ENCODE measurements at regions not wholly inside any gene's neighbourhood (a gene's known extent, or its start where the extent isn't known, plus 50 kb on each side); places are given as distances from the start of the nearest gene placed in this dataset.

GRCh38 chrX:30951003-30951402 is 61.9 kb upstream of the TAB3 start:
- Histone ChIP-seq H3K4me1 (ENCODE audit: control insufficient read depth, insufficient read depth, low read length) (no peaks in the 10 kb centered on the region), H3K9ac (ENCODE audit: low read length) (no peak overlapping the region), H3K4me3 (ENCODE audit: low read depth, low read length) (no peak overlapping the region), H3K27ac (ENCODE audit: low read depth, low read length) (no peak overlapping the region), H3K27me3 (ENCODE audit: control insufficient read depth, insufficient read depth, low read length) (no peaks in the 10 kb centered on the region; the same call in 1 of the 2 replicates), H3K9me3 (ENCODE audit: control insufficient read depth, insufficient read depth, low read depth, low read length) (no peaks in the 10 kb centered on the region), H3K36me3 (ENCODE audit: control insufficient read depth, insufficient read depth, low read length) (no peaks in the 10 kb centered on the region)

- Histone ChIP-seq H3K9me3 (ENCODE audit: control insufficient read depth, insufficient read depth, low read depth, low read length) (no peaks in the 10 kb centered on the region), H3K4me1 (ENCODE audit: control insufficient read depth, insufficient read depth, low read length) (no peaks in the 10 kb centered on the region), H3K36me3 (ENCODE audit: control insufficient read depth, insufficient read depth, low read length) (no peaks in the 10 kb centered on the region), H3K9ac (ENCODE audit: low read length) (no peak overlapping the region), H3K27me3 (ENCODE audit: control insufficient read depth, insufficient read depth, low read length) (no peaks in the 10 kb centered on the region), H3K27ac (ENCODE audit: low read depth, low read length) (no peak overlapping the region), H3K4me3 (ENCODE audit: low read depth, low read length) (no peak overlapping the region)
Observed at GRCh38 chrX:30950391-30950790, 61.3 kb upstream of the TAB3 start.

- Histone ChIP-seq H3K4me3 (ENCODE audit: low read depth, low read length) (no peak overlapping the region), H3K27ac (ENCODE audit: low read depth, low read length) (no peak overlapping the region), H3K4me1 (ENCODE audit: control insufficient read depth, insufficient read depth, low read length) (no peaks in the 10 kb centered on the region)
Observed at GRCh38 chrX:30949554-30949953, 60.5 kb upstream of the TAB3 start.

GRCh38 chrX:30948626-30949025 is 59.6 kb upstream of the TAB3 start:
- Histone ChIP-seq H3K4me1 (ENCODE audit: control insufficient read depth, insufficient read depth, low read length) (no peaks in the 10 kb centered on the region), H3K27me3 (ENCODE audit: control insufficient read depth, insufficient read depth, low read length) (no peaks in the 10 kb centered on the region), H3K4me3 (ENCODE audit: low read depth, low read length) (no peak overlapping the region), H3K27ac (ENCODE audit: low read depth, low read length) (no peak overlapping the region), H3K36me3 (ENCODE audit: control insufficient read depth, insufficient read depth, low read length) (no peaks in the 10 kb centered on the region), H3K9ac (ENCODE audit: low read length) (no peak overlapping the region), H3K9me3 (ENCODE audit: control insufficient read depth, insufficient read depth, low read depth, low read length) (no peaks in the 10 kb centered on the region)

More at GRCh38 chrX:30949554-30949953, 60.5 kb upstream of the TAB3 start:
- no peak overlapping the region for H3K9ac ChIP-seq (ENCODE audit: low read length)
- no peaks in the 10 kb centered on the region for H3K9me3 ChIP-seq (ENCODE audit: control insufficient read depth, insufficient read depth, low read depth, low read length)
- no peaks in the 10 kb centered on the region for H3K36me3 ChIP-seq (ENCODE audit: control insufficient read depth, insufficient read depth, low read length)
- H3K27me3 ChIP-seq (ENCODE audit: control insufficient read depth, insufficient read depth, low read length): no peaks in the 10 kb centered on the region

- Histone ChIP-seq H3K4me1 (ENCODE audit: control insufficient read depth, insufficient read depth, low read length) (no peaks in the 10 kb centered on the region), H3K9ac (ENCODE audit: low read length) (no peak overlapping the region), H3K27ac (ENCODE audit: low read depth, low read length) (no peak overlapping the region), H3K36me3 (ENCODE audit: control insufficient read depth, insufficient read depth, low read length) (no peaks in the 10 kb centered on the region), H3K4me3 (ENCODE audit: low read depth, low read length) (no peak overlapping the region), H3K27me3 (ENCODE audit: control insufficient read depth, insufficient read depth, low read length) (no peaks in the 10 kb centered on the region), H3K9me3 (ENCODE audit: control insufficient read depth, insufficient read depth, low read depth, low read length) (no peaks in the 10 kb centered on the region)
Observed at GRCh38 chrX:30948051-30948450, 59.0 kb upstream of the TAB3 start.

GRCh38 chrX:30943984-30944383 is 54.9 kb upstream of the TAB3 start:
- Histone ChIP-seq H3K9ac (ENCODE audit: low read length) (no peak overlapping the region), H3K4me1 (ENCODE audit: control insufficient read depth, insufficient read depth, low read length) (no peaks in the 10 kb centered on the region), H3K4me3 (ENCODE audit: low read depth, low read length) (no peak overlapping the region)

GRCh38 chrX:30941898-30942297 is 52.8 kb upstream of the TAB3 start:
- H3K27me3 ChIP-seq (ENCODE audit: control insufficient read depth, insufficient read depth, low read length): no peaks in the 10 kb centered on the region
- H3K4me3 ChIP-seq (ENCODE audit: low read depth, low read length): no peak overlapping the region
- H3K9ac ChIP-seq (ENCODE audit: low read length): no peak overlapping the region
- H3K9me3 ChIP-seq (ENCODE audit: control insufficient read depth, insufficient read depth, low read depth, low read length): no peaks in the 10 kb centered on the region
- no peaks in the 10 kb centered on the region for H3K4me1 ChIP-seq (ENCODE audit: control insufficient read depth, insufficient read depth, low read length)
- no peaks in the 10 kb centered on the region for H3K36me3 ChIP-seq (ENCODE audit: control insufficient read depth, insufficient read depth, low read length)
- H3K27ac ChIP-seq (ENCODE audit: low read depth, low read length): no peak overlapping the region

More at GRCh38 chrX:30943984-30944383, 54.9 kb upstream of the TAB3 start:
- H3K36me3 ChIP-seq (ENCODE audit: control insufficient read depth, insufficient read depth, low read length): no peaks in the 10 kb centered on the region
- no peak overlapping the region for H3K27ac ChIP-seq (ENCODE audit: low read depth, low read length)
- H3K9me3 ChIP-seq (ENCODE audit: control insufficient read depth, insufficient read depth, low read depth, low read length): no peaks in the 10 kb centered on the region
- H3K27me3 ChIP-seq (ENCODE audit: control insufficient read depth, insufficient read depth, low read length): no peaks in the 10 kb centered on the region

- no peaks in the 10 kb centered on the region for H3K27me3 ChIP-seq (ENCODE audit: control insufficient read depth, insufficient read depth, low read length)
- H3K4me3 ChIP-seq (ENCODE audit: low read depth, low read length): no peak overlapping the region
- no peaks in the 10 kb centered on the region for H3K36me3 ChIP-seq (ENCODE audit: control insufficient read depth, insufficient read depth, low read length)
- H3K4me1 ChIP-seq (ENCODE audit: control insufficient read depth, insufficient read depth, low read length): peaks cover 3% of the 10 kb centered on the region; the same call in 1 of the 2 replicates
- H3K27ac ChIP-seq (ENCODE audit: low read depth, low read length): no peak overlapping the region
- no peaks in the 10 kb centered on the region for H3K9me3 ChIP-seq (ENCODE audit: control insufficient read depth, insufficient read depth, low read depth, low read length)
- no peak overlapping the region for H3K9ac ChIP-seq (ENCODE audit: low read length)
Observed at GRCh38 chrX:30939928-30940327, 50.9 kb upstream of the TAB3 start.

Data from HUES6 (cell line).